B cell (primary cell): ENCODE measurements at regions not wholly inside any gene's neighbourhood (a gene's known extent, or its start where the extent isn't known, plus 50 kb on each side); places are given as distances from the start of the nearest gene placed in this dataset.

ENCODE experiments used
- ATAC-seq: fragments of 200-7000 bp; cut with Tn5 transposase; one replicate; pipeline ENCODE4 v1.10.0; 2021; ENCODE audit warnings: low read depth, mild to moderate bottlenecking, moderate number of reproducible peaks, moderate library complexity
- CTCF ChIA-PET: fragments of 350-600 bp; sonication (Branson Sonifier 250); formaldehyde crosslinking; loops from one replicate; lab custom pipeline; 2021; ENCODE audit warnings: antibody characterized with exemption, inconsistent platforms; lab: Charles Lee
- POLR2A ChIA-PET: fragments of 350-600 bp; sonication (Branson Sonifier 250); formaldehyde crosslinking; loops from one replicate; lab custom pipeline; 2021; ENCODE audit warnings: antibody characterized with exemption; lab: Charles Lee
- DNase-seq: peaks from one replicate; pipeline ENCODE4 v3.0.0; 2013
- H2AFZ ChIP-seq: 2 replicates; pipeline ENCODE4 v1.6.1; 2012; ENCODE audit warnings: mild to moderate bottlenecking, low read depth, low read length; ENCODE audit not compliant: insufficient read depth, poor library complexity, severe bottlenecking
- H3K27ac ChIP-seq, 2 donors: 1 replicate in 1 of 2; 2 replicates in 1 of 2; pipeline ENCODE4 v1.5.1; 2012 to 2013; ENCODE audit warnings: low read length in 2 of 2, mild to moderate bottlenecking in 2 of 2, moderate library complexity in 1 of 2
- H3K27me3 ChIP-seq, 4 experiments: fragments of 200-600 bp in 1 of 4; sonication (generic) in 1 of 4; replicated peaks in 1 of 4; 1 replicate in 2 of 4; 2 replicates in 2 of 4; pipeline versions ENCODE4 v1.6.1 to v1.7.0; 2013 to 2016; ENCODE audit warnings: low read length in 3 of 4, mild to moderate bottlenecking in 2 of 4, mixed read lengths in 1 of 4, moderate library complexity in 1 of 4; ENCODE audit not compliant: insufficient read depth in 4 of 4, control insufficient read depth in 3 of 4; ENCODE audit errors: control extremely low read depth in 1 of 4
- H3K36me3 ChIP-seq, 2 experiments: replicated peaks in 1 of 2; 1 replicate in 1 of 2; 2 replicates in 1 of 2; pipeline versions ENCODE4 v1.6.1 to v1.7.1; 2013; ENCODE audit warnings: low read length in 1 of 2; ENCODE audit not compliant: insufficient read depth in 2 of 2, control insufficient read depth in 1 of 2; ENCODE audit errors: control extremely low read depth in 1 of 2, extremely low read depth in 1 of 2
- H3K4me1 ChIP-seq, 2 donors: fragments of 200-600 bp in 1 of 2; sonication (generic) in 1 of 2; 1 replicate in 1 of 2; 2 replicates in 1 of 2; pipeline versions ENCODE4 v1.5.1 to v1.6.1; 2013 to 2017; ENCODE audit warnings: low read length in 2 of 2; ENCODE audit not compliant: control insufficient read depth in 2 of 2, insufficient read depth in 2 of 2
- H3K4me2 ChIP-seq: replicated peaks from 2 replicates; pipeline ENCODE3; 2012; ENCODE audit warnings: mild to moderate bottlenecking, low read depth, low read length; ENCODE audit not compliant: poor library complexity, severe bottlenecking
- H3K4me3 ChIP-seq, 5 experiments: fragments of 200-600 bp in 1 of 5; sonication (generic) in 1 of 5; 1 replicate in 3 of 5; 2 replicates in 2 of 5; pipeline versions ENCODE4 v1.5.1 to v1.7.0; 2011 to 2016; ENCODE audit warnings: low read length in 4 of 5, mild to moderate bottlenecking in 4 of 5, low read depth in 2 of 5, control low read depth in 1 of 5, moderate library complexity in 1 of 5; ENCODE audit not compliant: insufficient read depth in 1 of 5; ENCODE audit errors: control extremely low read depth in 1 of 5, extremely low read depth in 1 of 5
- H3K79me2 ChIP-seq: fragments of 200-600 bp; sonication (generic); one replicate; pipeline ENCODE4 v1.6.0; 2016; ENCODE audit warnings: low read length; ENCODE audit not compliant: control insufficient read depth, insufficient read depth
- H3K9ac ChIP-seq: fragments of 200-600 bp; sonication (generic); 2 replicates; pipeline ENCODE4 v1.6.1; 2017; ENCODE audit warnings: mild to moderate bottlenecking, low read length, moderate library complexity
- H3K9me3 ChIP-seq, 3 donors: one replicate each; pipeline versions ENCODE4 v1.6.1 to v1.7.1; 2013; ENCODE audit warnings: low read length in 2 of 3; ENCODE audit not compliant: control insufficient read depth in 2 of 3, insufficient read depth in 1 of 3; ENCODE audit errors: control extremely low read depth in 1 of 3
- H4K20me1 ChIP-seq: 2 replicates; pipeline ENCODE4 v1.6.0; 2012; ENCODE audit warnings: mild to moderate bottlenecking, low read length; ENCODE audit not compliant: insufficient read depth, control insufficient read depth, poor library complexity, severe bottlenecking
- H3K27ac Mint-ChIP-seq: one replicate; pipeline ENCODE4 v1.8.0; 2021; ENCODE audit warnings: mixed read lengths
- H3K27me3 Mint-ChIP-seq: one replicate; pipeline ENCODE4 v1.8.0; 2021; ENCODE audit warnings: mixed read lengths
- H3K4me1 Mint-ChIP-seq: one replicate; pipeline ENCODE4 v1.8.0; 2021; ENCODE audit warnings: mixed read lengths
- H3K4me3 Mint-ChIP-seq: one replicate; pipeline ENCODE4 v1.8.0; 2021; ENCODE audit warnings: mixed read lengths
- H3K9me3 Mint-ChIP-seq: one replicate; pipeline ENCODE4 v1.8.0; 2022; ENCODE audit warnings: mixed read lengths; ENCODE audit not compliant: insufficient read depth
- CTCF ChIP-seq: fragments of 200-600 bp; IDR thresholded peaks from one replicate; pipeline ENCODE4 v1.8.0; 2022; ENCODE audit warnings: antibody characterized with exemption, mild to moderate bottlenecking
- EZH2 ChIP-seq: IDR thresholded peaks from 2 replicates; pipeline ENCODE4 v1.6.1; 2012; ENCODE audit warnings: borderline replicate concordance, low read depth, mild to moderate bottlenecking, moderate library complexity, low read length; ENCODE audit not compliant: insufficient read depth, poor library complexity, severe bottlenecking
- WGBS: methylation state at CpG from one replicate; pipeline ENCODE4 v1.1.5; 2013; ENCODE audit warnings: missing lambda C conversion rate; ENCODE audit not compliant: insufficient coverage; 5-methylcytosine and 5-hydroxymethylcytosine counted together
- intact Hi-C: fragments of 100-400 bp; cut with micrococcal nuclease; formaldehyde crosslinking; loops from one replicate; pipeline ENCODE4 v1.10.0; 2022

DNA sequence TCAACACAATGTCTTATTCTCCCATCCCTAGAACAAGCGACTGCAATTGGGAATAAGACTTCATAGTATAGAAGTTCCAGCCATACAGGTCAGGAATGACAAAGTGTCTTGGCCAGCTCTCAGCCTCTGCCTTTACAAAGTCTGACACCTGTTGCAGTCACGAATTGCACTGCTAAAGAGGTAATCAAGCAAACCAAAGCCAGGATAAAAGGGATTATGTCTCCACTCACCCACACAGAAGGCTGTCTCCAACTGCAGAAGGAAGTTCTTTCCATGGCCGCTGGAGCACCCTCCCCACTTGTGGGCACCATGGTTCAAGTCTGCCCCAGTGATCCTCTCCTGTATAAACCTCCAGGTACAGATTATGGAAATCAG lies 114.8 kb upstream of the PKDCC start:
- ChIA-PET POLR2A (no interaction called here), CTCF (no interaction called here)
- Histone ChIP-seq H3K79me2 (no peaks in the 10 kb centered on the region), H3K4me1 (no peaks in the 10 kb centered on the region), H3K9ac (no peak overlapping the region), H3K9me3 (no peaks in the 10 kb centered on the region), H3K4me3 (no peak overlapping the region), H2AFZ (no peak overlapping the region), H4K20me1 (no peaks in the 10 kb centered on the region), H3K27me3 (peaks cover 0 to 5% (median 0%) of the 10 kb centered on the region in 4 experiments), H3K36me3 (no peaks in the 10 kb centered on the region), H3K27ac (no peak overlapping the region), H3K4me2 (no peak overlapping the region)
- no peak for DNase-seq
- WGBS = 80% methylated on average over 2 of the region's 3 CpGs
- no peaks in the 10 kb centered on the region for H3K9me3 Mint-ChIP-seq
- no peak overlapping the region for H3K27ac Mint-ChIP-seq
- TF ChIP-seq EZH2 = no peak
- TF ChIP-seq CTCF = no peak
- no peak for ATAC-seq
- H3K4me3 Mint-ChIP-seq = no peak overlapping the region
- intact Hi-C loops = no loop called here
- H3K4me1 Mint-ChIP-seq = no peaks in the 10 kb centered on the region
- peaks cover 23% of the 10 kb centered on the region for H3K27me3 Mint-ChIP-seq

GRCh38 chr2:41933585-41934320 lies 114.1 kb upstream of the PKDCC start:
- TF ChIP-seq CTCF (no peak), EZH2 (no peak)
- no peak overlapping the region for H3K27ac Mint-ChIP-seq
- no peak overlapping the region for H3K27ac ChIP-seq
- H3K4me1 Mint-ChIP-seq = no peaks in the 10 kb centered on the region
- POLR2A ChIA-PET = no interaction called here
- CTCF ChIA-PET = no interaction called here
- 89% methylated on average over 7 of the region's 8 CpGs for WGBS
- no peaks in the 10 kb centered on the region for H3K9me3 ChIP-seq
- H3K27me3 Mint-ChIP-seq = peaks cover 23% of the 10 kb centered on the region
- no peaks in the 10 kb centered on the region for H4K20me1 ChIP-seq
- H3K4me1 ChIP-seq = no peaks in the 10 kb centered on the region
- H3K4me2 ChIP-seq = no peak overlapping the region
- no peaks in the 10 kb centered on the region for H3K36me3 ChIP-seq
- no peaks in the 10 kb centered on the region for H3K79me2 ChIP-seq
- ATAC-seq = no peak
- peaks cover 0 to 5% (median 0%) of the 10 kb centered on the region in 4 experiments for H3K27me3 ChIP-seq
- no peaks in the 10 kb centered on the region for H3K9me3 Mint-ChIP-seq
- DNase-seq = no peak
- no peak overlapping the region for H3K4me3 Mint-ChIP-seq
- no peak overlapping the region for H3K4me3 ChIP-seq
- no peak overlapping the region for H3K9ac ChIP-seq
- no peak overlapping the region for H2AFZ ChIP-seq
- intact Hi-C loops = no loop called here
